ENCODE measurements at regions not wholly inside any gene's neighbourhood (a gene's known extent, or its start where the extent isn't known, plus 50 kb on each side); places are given as distances from the start of the nearest gene placed in this dataset.

DNA sequence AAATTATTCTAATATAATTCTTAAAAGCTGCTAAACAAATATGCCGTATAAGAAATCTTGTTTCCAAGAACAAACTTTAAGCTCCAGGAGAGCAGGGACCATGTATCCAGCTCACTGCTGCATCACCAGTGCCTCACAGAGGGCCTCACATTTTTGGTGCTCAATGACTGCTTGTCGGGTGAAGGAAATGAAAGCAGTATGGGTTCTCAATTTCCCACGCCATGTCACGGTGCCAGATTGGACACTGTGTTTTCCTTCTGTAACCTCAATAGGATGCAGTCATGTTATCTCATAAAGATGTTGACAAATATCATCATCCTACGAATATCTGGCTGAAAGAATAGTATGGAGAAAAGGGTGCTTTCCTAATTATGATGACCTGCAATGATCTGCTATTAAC lies 64.7 kb downstream of the POU5F2 start:
- TF ChIP-seq, protein P1, sequence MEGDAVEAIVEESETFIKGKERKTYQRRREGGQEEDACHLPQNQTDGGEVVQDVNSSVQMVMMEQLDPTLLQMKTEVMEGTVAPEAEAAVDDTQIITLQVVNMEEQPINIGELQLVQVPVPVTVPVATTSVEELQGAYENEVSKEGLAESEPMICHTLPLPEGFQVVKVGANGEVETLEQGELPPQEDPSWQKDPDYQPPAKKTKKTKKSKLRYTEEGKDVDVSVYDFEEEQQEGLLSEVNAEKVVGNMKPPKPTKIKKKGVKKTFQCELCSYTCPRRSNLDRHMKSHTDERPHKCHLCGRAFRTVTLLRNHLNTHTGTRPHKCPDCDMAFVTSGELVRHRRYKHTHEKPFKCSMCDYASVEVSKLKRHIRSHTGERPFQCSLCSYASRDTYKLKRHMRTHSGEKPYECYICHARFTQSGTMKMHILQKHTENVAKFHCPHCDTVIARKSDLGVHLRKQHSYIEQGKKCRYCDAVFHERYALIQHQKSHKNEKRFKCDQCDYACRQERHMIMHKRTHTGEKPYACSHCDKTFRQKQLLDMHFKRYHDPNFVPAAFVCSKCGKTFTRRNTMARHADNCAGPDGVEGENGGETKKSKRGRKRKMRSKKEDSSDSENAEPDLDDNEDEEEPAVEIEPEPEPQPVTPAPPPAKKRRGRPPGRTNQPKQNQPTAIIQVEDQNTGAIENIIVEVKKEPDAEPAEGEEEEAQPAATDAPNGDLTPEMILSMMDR (IDR thresholded peaks at IDR 0.05) = no peak
- TF ChIP-seq POLR2A (IDR thresholded peaks at IDR 0.05) = no peak
